ENCODE measurements at regions not wholly inside any gene's neighbourhood (a gene's known extent, or its start where the extent isn't known, plus 50 kb on each side); places are given as distances from the start of the nearest gene placed in this dataset.

GRCh38 chr6:128742900-128743299 is 140.0 kb upstream of the LAMA2 start:
- TF ChIP-seq CTCF (optimal IDR thresholded peaks at IDR 0.05 in 1 of 3, IDR thresholded peaks at IDR 0.05 in 1 of 3, conservative IDR thresholded peaks at IDR 0.05 in 1 of 3; ENCODE audit: extremely low read depth in 1 of 3, insufficient read depth in 2 of 3, low read length in 3 of 3) (no peak), EZH2 (IDR thresholded peaks at IDR 0.05; ENCODE audit: low read length) (no peak)
